Stomach (tissue), 4 donors: ENCODE measurements at regions not wholly inside any gene's neighbourhood (a gene's known extent, or its start where the extent isn't known, plus 50 kb on each side); places are given as distances from the start of the nearest gene placed in this dataset.

ENCODE experiments used
- EP300 ChIP-seq: sonication (generic); formaldehyde crosslinking; IDR thresholded peaks from one replicate; pipeline ENCODE4 v1.6.1; 2017; ENCODE audit warnings: antibody characterized with exemption
- POLR2A ChIP-seq, 4 donors: fragments of 450-650 bp; IDR thresholded peaks; one replicate each; pipeline ENCODE4 v1.6.1; 2016; ENCODE audit warnings: antibody characterized with exemption in 4 of 4, control low read depth in 2 of 4, mild to moderate bottlenecking in 1 of 4, moderate library complexity in 1 of 4
- TF ChIP-seq, protein P1 (sequence below), 7 experiments: fragments of 450-650 bp in 4 of 7; fragments of 200-600 bp in 3 of 7; sonication (generic) in 3 of 7; IDR thresholded peaks; one replicate each; pipeline ENCODE4 v1.5.1; 2016 to 2019; ENCODE audit warnings: antibody characterized with exemption in 7 of 7, control low read depth in 2 of 7, mild to moderate bottlenecking in 1 of 7

DNA sequence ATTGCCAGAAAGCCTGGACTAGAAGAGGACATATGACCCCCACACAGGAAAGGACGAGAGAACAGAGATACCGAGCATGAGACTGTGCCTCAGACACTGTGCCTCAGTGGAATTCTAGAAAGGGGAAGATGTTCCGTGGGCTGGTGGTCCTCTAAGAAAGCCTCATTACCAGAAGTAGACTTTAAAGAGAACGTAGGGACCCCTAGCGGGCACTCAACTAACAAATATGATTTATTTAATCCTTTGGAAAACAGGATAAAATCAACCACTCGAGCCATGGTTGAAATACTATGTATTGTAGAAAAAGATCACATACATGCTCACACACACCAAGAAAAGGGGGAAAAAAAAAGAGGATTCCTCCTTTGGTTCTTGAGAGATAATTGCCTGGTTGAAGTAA, 701.2 kb upstream of the SORCS1 start:
- TF ChIP-seq, protein P1, sequence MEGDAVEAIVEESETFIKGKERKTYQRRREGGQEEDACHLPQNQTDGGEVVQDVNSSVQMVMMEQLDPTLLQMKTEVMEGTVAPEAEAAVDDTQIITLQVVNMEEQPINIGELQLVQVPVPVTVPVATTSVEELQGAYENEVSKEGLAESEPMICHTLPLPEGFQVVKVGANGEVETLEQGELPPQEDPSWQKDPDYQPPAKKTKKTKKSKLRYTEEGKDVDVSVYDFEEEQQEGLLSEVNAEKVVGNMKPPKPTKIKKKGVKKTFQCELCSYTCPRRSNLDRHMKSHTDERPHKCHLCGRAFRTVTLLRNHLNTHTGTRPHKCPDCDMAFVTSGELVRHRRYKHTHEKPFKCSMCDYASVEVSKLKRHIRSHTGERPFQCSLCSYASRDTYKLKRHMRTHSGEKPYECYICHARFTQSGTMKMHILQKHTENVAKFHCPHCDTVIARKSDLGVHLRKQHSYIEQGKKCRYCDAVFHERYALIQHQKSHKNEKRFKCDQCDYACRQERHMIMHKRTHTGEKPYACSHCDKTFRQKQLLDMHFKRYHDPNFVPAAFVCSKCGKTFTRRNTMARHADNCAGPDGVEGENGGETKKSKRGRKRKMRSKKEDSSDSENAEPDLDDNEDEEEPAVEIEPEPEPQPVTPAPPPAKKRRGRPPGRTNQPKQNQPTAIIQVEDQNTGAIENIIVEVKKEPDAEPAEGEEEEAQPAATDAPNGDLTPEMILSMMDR (IDR thresholded peaks at IDR 0.05), result no peak
- TF ChIP-seq EP300 (no peak), POLR2A (IDR thresholded peaks at IDR 0.05) (no peak)
